ENCODE measurements at regions not wholly inside any gene's neighbourhood (a gene's known extent, or its start where the extent isn't known, plus 50 kb on each side); places are given as distances from the start of the nearest gene placed in this dataset.

DNA sequence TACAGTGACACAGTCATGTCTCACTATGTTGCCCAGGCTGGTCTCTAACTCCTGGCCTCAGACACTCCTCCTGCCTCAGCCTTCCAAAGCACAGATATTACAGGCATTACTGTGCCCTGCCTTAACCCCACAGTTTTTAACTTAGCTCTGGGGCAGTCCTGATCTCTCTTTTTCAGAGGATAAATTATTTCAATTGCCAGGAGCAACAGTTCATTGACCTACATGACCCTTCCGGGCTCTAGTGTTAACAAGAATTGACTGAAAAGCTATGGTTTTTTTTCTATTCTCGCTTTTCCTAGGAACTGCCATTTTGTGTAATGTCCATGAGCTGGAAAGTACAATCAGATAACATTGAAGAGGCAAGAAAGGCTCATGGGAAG lies 92.8 kb downstream of the HNRNPLL start:
- TF ChIP-seq, protein P1, sequence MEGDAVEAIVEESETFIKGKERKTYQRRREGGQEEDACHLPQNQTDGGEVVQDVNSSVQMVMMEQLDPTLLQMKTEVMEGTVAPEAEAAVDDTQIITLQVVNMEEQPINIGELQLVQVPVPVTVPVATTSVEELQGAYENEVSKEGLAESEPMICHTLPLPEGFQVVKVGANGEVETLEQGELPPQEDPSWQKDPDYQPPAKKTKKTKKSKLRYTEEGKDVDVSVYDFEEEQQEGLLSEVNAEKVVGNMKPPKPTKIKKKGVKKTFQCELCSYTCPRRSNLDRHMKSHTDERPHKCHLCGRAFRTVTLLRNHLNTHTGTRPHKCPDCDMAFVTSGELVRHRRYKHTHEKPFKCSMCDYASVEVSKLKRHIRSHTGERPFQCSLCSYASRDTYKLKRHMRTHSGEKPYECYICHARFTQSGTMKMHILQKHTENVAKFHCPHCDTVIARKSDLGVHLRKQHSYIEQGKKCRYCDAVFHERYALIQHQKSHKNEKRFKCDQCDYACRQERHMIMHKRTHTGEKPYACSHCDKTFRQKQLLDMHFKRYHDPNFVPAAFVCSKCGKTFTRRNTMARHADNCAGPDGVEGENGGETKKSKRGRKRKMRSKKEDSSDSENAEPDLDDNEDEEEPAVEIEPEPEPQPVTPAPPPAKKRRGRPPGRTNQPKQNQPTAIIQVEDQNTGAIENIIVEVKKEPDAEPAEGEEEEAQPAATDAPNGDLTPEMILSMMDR (IDR thresholded peaks at IDR 0.05): no peak
- no peak for TF ChIP-seq POLR2A (IDR thresholded peaks at IDR 0.05)
- DNase-seq (ENCODE audit: low spot score in 2 of 2): no peak
- intact Hi-C loops (cut with DNase I; ENCODE audit: low total_unique reads): no loop called here
- 93 to 95% methylated on average over 2 of the region's 2 CpGs for WGBS, 2 donors
- H3K4me3 ChIP-seq (ENCODE audit: low read depth, poor library complexity, severe bottlenecking): no peak overlapping the region

DNA sequence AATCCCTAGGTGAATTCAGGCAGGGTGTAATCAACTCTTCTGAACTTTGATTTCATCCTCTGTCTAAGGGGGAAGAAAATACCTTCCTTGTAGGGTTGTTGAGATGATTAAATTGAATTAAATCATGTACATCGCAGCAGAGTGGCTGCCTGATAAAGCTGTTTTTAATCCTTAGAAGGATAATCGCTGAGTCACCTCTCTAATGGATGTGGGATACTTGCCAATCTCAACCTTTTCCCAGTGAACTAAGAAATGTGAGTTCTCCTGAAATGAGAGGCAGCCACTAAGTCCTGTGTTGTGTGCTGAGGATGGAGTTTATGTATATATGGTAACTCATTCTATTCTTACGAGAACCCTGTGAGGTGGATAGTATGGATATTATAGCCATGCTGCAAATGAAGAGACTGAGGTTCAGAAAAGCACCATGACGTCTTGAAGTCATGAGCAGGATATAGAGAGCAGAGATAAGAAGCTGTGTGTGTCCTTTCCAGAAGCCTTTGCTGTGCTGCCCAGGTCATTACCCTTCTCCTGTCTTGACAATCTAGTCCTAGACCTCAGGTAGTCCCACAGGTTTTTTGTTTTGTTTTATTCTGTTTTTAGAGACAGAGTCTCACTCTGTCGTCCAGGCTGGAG lies 93.3 kb downstream of the HNRNPLL start:
- TF ChIP-seq, protein P1 (IDR thresholded peaks at IDR 0.05): no peak
- no peak for TF ChIP-seq POLR2A (IDR thresholded peaks at IDR 0.05)
- intact Hi-C loops (cut with DNase I; ENCODE audit: low total_unique reads): no loop called here
- no peak for DNase-seq (ENCODE audit: low spot score in 2 of 2)
- 54 to 62% methylated on average over 5 of the region's 5 CpGs for WGBS, 2 donors
- no peak overlapping the region for H3K4me3 ChIP-seq (ENCODE audit: low read depth, poor library complexity, severe bottlenecking)

DNA sequence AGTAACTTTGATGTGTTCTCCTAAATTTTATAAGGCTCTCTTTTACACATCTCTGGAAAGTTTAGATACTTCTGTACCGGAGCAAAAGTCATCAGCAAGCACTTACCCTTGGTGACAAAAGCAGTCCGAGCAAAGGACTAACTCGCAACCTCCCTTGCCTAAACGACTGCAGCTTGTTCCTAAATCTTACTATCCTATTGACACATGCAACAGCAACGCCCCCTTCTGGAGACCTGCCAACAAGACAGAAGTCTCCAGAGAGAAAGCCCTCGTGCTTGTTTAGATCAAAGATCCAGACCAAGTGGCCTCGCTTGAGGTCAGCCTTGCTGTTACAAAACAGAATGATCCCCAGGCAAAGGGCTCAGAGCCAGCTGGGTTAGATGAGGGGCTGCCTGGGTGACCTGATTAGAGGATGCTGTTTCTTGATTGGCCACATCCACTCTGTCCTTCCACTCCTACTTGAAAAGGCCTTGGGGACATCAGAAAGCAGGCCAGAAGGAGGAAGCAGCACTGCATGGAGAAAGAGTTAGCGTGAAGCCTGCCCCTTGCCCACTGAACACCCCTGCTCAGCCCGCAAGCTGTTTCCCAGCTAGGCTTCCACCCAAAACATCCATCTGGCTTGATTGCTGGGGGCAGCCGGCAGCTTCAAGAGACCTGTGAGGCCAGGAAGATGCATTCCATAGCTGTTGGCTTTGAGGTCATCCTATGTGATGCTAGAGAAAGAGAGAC lies 94.3 kb downstream of the HNRNPLL start:
- TF ChIP-seq POLR2A (IDR thresholded peaks at IDR 0.05): no peak
- TF ChIP-seq, protein P1 (IDR thresholded peaks at IDR 0.05): no peak
- DNase-seq (ENCODE audit: low spot score in 2 of 2): peak; percentile 90 to 96
- intact Hi-C loops (cut with DNase I; ENCODE audit: low total_unique reads): no loop called here
- no peak overlapping the region for H3K4me3 ChIP-seq (ENCODE audit: low read depth, poor library complexity, severe bottlenecking)
- WGBS, 2 donors: 39 to 43% methylated on average over 10 of the region's 10 CpGs

DNA sequence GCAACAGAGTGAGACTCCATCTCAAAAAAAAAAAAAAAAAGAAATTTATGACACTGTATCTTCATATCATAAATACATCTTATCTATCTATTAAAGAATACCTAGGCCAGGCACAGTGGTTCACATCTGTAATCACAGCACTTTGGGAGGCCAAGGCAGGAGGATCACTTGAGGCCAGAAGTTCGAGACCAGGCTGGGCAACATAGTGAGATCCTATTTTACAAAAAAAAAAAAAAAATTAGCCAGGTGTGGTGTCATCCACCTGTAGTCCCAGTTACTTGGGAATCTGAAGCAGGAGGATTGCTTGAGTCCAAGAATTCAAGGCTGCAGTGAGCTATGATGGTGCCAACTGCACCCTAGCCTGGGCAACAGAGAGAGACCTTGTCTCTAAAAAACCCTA lies 95.0 kb downstream of the HNRNPLL start:
- 93 to 97% methylated on average over 1 of the region's 1 CpG for WGBS, 2 donors
- intact Hi-C loops (cut with DNase I; ENCODE audit: low total_unique reads): no loop called here
- DNase-seq (ENCODE audit: low spot score in 2 of 2): no peak
- TF ChIP-seq, protein P1 (IDR thresholded peaks at IDR 0.05): no peak
- no peak for TF ChIP-seq POLR2A (IDR thresholded peaks at IDR 0.05)
- no peak overlapping the region for H3K4me3 ChIP-seq (ENCODE audit: low read depth, poor library complexity, severe bottlenecking)

DNA sequence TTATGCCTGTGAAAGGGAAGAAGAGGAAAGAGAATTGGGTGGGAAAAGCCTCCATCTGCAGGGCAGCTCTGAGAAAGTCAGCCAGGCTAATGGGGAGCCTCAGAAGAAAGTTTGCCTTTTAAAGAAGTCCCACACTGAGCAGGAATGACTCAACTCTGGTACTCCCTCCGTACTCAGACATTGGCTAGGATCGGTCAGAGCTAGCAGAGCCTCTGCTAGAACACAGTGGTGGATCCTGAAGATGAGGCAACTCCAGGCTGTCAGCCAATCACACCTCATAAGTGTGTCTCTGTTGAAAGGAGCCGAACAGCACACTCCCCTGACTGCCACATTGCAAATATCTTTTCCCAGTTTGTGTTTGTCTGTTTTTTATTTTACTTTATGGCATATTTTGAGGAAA lies 96.9 kb downstream of the HNRNPLL start:
- H3K4me3 ChIP-seq (ENCODE audit: low read depth, poor library complexity, severe bottlenecking): no peak overlapping the region
- TF ChIP-seq, protein P1 (IDR thresholded peaks at IDR 0.05): no peak
- TF ChIP-seq POLR2A (IDR thresholded peaks at IDR 0.05): no peak
- intact Hi-C loops (cut with DNase I; ENCODE audit: low total_unique reads): no loop called here
- 28 to 30% methylated on average over 3 of the region's 3 CpGs for WGBS, 2 donors
- peak in 1 of 2 donors; percentile 65 for DNase-seq (ENCODE audit: low spot score in 2 of 2)

Measured in lower leg skin (tissue), 4 donors.